GM21528 (cell line): ENCODE measurements at regions not wholly inside any gene's neighbourhood (a gene's known extent, or its start where the extent isn't known, plus 50 kb on each side); places are given as distances from the start of the nearest gene placed in this dataset.
"Not testable (repeated sequence)": the region's sequence is repeated elsewhere in the genome, so short reads cannot be mapped to it uniquely, and the experiment has no call there.

ENCODE experiments used
- ATAC-seq: cut with Tn5 transposase; IDR thresholded peaks from one replicate; pipeline ENCODE4 v1.9.1; 2021; ENCODE audit warnings: mild to moderate bottlenecking, moderate library complexity; ENCODE audit not compliant: unreplicated experiment, low FRiP score

DNA sequence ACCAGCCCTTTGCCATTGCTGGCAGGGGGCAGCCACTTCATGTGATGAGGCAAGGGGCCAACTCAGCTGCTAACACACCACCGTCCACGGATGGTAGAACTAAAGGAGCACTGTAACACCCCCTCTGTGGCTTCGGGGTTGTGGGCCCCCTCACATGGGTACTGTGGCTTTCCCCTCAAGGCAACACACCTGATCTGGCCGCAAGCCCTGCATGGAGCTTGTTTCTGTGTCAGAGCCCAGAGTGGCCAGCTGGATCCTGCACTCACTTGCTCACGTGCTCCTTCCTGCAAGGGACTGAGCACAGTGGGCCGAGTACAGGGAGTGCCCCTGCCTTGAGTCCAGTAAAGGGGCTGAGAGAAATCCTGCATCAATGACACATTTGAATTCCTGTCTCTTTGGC lies 507.4 kb upstream of the SMC2 start:
- ATAC-seq, result no peak

- ATAC-seq, result no peak
Measured at GRCh38 chr9:103601287-103601686, 492.8 kb upstream of the SMC2 start.

GRCh38 chr9:103611950-103612349 lies 482.2 kb upstream of the SMC2 start:
- ATAC-seq, result not testable (repeated sequence)

GRCh38 chr9:103615994-103616393 lies 478.1 kb upstream of the SMC2 start:
- no peak for ATAC-seq

- no peak for ATAC-seq
Measured at GRCh38 chr9:103617046-103617445, 477.1 kb upstream of the SMC2 start.

- no peak for ATAC-seq
Measured at GRCh38 chr9:103625161-103625804, 468.8 kb upstream of the SMC2 start.

GRCh38 chr9:103627731-103628130 lies 466.4 kb upstream of the SMC2 start:
- no peak for ATAC-seq

- no peak for ATAC-seq
Measured at GRCh38 chr9:103649086-103649485, 445.0 kb upstream of the SMC2 start.

- ATAC-seq, result no peak
Measured at GRCh38 chr9:103658156-103658555, 436.0 kb upstream of the SMC2 start.

- ATAC-seq, result no peak
Measured at GRCh38 chr9:103660830-103661229, 433.3 kb upstream of the SMC2 start.

- no peak for ATAC-seq
Measured at GRCh38 chr9:103661663-103662062, 432.4 kb upstream of the SMC2 start.

DNA sequence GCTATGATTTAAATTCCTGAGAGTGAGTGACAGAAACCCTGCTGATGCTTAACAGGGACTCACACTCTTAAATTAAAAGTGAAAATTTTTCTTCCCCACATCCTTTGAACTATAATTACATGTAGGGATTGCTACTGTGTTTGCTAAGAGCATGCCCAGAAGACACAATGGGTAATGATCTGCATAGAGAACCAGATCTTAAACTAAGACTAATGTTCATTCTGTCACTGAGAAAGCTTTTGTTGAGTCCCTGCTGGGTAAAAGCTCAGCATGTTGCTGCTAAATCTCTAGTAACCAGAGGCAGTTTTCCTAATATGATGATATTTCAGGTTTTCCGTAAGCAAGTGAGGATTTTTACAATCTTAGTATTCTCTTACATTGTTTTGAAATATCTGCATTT lies 424.8 kb upstream of the SMC2 start:
- ATAC-seq, result no peak

- no peak for ATAC-seq
Measured at GRCh38 chr9:103674271-103674670, 419.8 kb upstream of the SMC2 start.

DNA sequence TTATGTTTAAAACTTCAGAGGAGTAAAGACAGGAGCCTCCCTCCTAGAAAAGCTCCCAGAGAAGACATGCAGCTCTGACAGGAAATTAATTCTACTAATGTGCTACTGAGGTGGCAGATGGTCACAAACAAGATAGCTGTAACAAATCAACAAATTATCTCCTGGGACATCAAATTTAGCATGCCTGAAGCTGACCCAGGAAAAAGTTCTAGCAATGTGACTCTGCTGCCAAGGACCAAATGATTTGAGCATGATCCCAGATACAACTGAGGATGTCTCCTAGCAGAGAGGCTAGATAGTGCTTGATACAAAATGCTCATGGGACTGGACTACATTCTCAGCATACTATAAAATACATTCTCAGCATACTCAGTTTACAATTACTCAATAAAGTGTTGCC lies 413.5 kb upstream of the SMC2 start:
- ATAC-seq, result no peak

DNA sequence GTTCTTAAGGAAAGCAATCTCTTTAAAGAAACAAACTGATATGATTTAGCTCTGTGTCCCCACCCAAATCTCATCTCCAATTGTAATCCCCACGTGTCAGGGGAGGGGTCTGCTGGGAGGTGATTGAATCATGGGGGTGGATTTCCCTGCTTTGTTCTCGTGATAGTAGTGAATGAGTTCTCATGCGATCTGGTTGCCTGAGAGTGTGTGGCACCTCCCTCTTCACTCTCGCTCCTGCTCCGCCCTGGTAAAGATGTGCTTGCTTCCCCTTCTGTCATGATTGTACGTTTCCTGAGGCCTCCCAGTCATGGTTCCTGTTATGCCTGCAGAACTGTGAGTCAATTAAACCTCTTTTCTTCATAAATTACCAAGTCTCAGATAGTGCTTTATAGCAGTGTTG lies 412.7 kb upstream of the SMC2 start:
- no peak for ATAC-seq

- ATAC-seq, result no peak
Measured at GRCh38 chr9:103700195-103700962, 393.7 kb upstream of the SMC2 start.

- ATAC-seq, result no peak
Measured at GRCh38 chr9:103702572-103702971, 391.5 kb upstream of the SMC2 start.

- no peak for ATAC-seq
Measured at GRCh38 chr9:103707181-103707580, 386.9 kb upstream of the SMC2 start.

DNA sequence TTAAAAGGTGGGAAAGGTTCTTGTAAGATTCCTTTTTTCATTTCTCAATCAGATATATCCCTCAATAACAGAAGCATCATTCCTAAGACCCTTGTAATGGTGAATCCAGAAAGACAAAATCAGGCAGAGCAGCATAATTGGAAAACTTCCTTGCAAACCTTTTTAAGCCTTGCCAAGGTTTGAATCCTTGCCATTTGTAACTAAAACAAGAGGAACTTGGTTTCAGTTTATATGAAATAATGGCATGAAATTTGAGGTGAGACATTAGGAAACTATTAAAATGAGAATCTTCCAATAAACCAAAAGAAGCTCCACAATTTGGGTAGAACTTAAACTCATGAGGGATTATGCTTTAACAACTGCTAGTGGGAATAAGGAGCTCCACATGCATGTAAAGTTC lies 384.7 kb upstream of the SMC2 start:
- ATAC-seq, result no peak

DNA sequence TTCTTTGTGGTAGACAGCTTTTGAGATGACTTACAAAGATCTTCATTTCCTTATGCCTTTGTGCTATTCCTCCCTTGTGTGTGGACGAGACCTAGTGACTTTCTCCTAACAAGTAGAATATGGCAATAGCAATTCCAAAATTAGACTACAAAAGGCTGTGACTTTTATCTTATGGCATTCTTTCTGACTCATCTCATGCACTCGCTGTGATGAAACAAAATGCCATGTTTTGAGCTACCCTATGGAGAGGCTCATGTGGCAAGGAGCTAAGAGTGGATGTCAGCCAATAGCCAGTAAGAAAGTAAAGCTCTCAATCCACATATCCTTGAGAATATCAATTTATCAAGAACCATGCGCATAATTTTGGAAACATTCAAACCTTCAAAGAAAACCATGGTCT lies 380.5 kb upstream of the SMC2 start:
- no peak for ATAC-seq

DNA sequence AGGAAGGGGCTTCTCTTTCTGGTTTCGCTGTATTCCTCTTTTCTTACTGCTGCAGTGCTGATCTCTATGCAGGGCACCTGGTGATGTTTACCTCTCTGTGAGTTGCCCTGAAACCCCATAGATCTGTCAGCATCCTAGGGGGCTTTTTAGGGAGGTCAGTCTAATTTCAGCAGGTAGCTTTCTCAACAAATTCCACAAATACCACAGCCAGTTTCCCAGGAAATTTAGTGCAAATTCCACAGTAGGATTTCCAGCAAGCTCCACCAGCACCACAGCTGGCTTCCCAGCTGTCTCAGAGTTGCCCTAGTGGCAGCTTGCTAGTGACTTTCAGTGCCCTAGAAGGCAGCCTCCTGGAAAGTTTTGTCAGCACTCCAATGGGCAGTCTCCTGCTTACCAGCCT lies 379.1 kb upstream of the SMC2 start:
- ATAC-seq, result no peak

GRCh38 chr9:103721056-103721455 lies 373.1 kb upstream of the SMC2 start:
- no peak for ATAC-seq
